Stimulated activated naive CD8-positive, alpha-beta T cell treated with anti-CD3 and anti-CD28 coated beads, Interleukin-15, amount 100 ng/mL, for 72 hours (primary cell): ENCODE measurements at regions not wholly inside any gene's neighbourhood (a gene's known extent, or its start where the extent isn't known, plus 50 kb on each side); places are given as distances from the start of the nearest gene placed in this dataset.
A peak's percentile ranks its signal among the peaks of the same experiment; 100 is the strongest.

Source experiments
- ATAC-seq: fragments of 150-1000 bp; cut with Tn5 transposase; 2 replicates; pipeline ENCODE4 v1.10.0; 2021; ENCODE audit warnings: mild to moderate bottlenecking, moderate library complexity
- DNase-seq, 2 donors: peaks; one replicate each; pipeline ENCODE4 v3.0.0; 2021 to 2022
- H3K27ac Mint-ChIP-seq, 2 donors: one replicate each; pipeline ENCODE4 v1.8.0; 2022; ENCODE audit warnings: mild to moderate bottlenecking in 2 of 2, mixed read lengths in 2 of 2, moderate library complexity in 2 of 2
- H3K27me3 Mint-ChIP-seq: one replicate; pipeline ENCODE4 v1.8.0; 2022; ENCODE audit warnings: mixed read lengths
- H3K4me1 Mint-ChIP-seq: one replicate; pipeline ENCODE4 v1.8.0; 2022; ENCODE audit warnings: mild to moderate bottlenecking, mixed read lengths
- H3K4me3 Mint-ChIP-seq, 2 donors: one replicate each; pipeline ENCODE4 v1.8.0; 2022; ENCODE audit warnings: mild to moderate bottlenecking in 2 of 2, mixed read lengths in 2 of 2, moderate library complexity in 1 of 2
- H3K9me3 Mint-ChIP-seq, 2 donors: one replicate each; pipeline ENCODE4 v1.8.0; 2022; ENCODE audit warnings: mixed read lengths in 2 of 2

GRCh38 chr3:40779039-40779438 is 254.3 kb downstream of the ZNF621 start:
- Mint-ChIP-seq H3K27ac (no peak overlapping the region), H3K4me1 (no peaks in the 10 kb centered on the region), H3K9me3 (no peaks in the 10 kb centered on the region), H3K4me3 (no peak overlapping the region), H3K27me3 (peaks cover 35% of the 10 kb centered on the region)
- ATAC-seq (no peak), DNase-seq (no peak)

GRCh38 chr3:40780291-40780924 is 255.6 kb downstream of the ZNF621 start:
- DNase-seq (no peak), ATAC-seq (no peak)
- peaks cover 28% of the 10 kb centered on the region for H3K27me3 Mint-ChIP-seq
- no peaks in the 10 kb centered on the region for H3K9me3 Mint-ChIP-seq
- no peaks in the 10 kb centered on the region for H3K4me1 Mint-ChIP-seq
- H3K4me3 Mint-ChIP-seq: no peak overlapping the region
- H3K27ac Mint-ChIP-seq: no peak overlapping the region

- Mint-ChIP-seq H3K27ac (no peak overlapping the region), H3K4me1 (no peaks in the 10 kb centered on the region), H3K27me3 (peaks cover 33% of the 10 kb centered on the region), H3K9me3 (no peaks in the 10 kb centered on the region), H3K4me3 (no peak overlapping the region)
- no peak for DNase-seq
- ATAC-seq: no peak
These were observed 256.2 kb downstream of the ZNF621 start for GRCh38 chr3:40780925-40781406.

GRCh38 chr3:40782111-40782721 is 257.5 kb downstream of the ZNF621 start:
- H3K27ac Mint-ChIP-seq: peak overlapping the region in 1 of 2 donors; percentile 21

GRCh38 chr3:40790746-40791145 is 266.0 kb downstream of the ZNF621 start:
- Mint-ChIP-seq H3K4me3 (no peak overlapping the region), H3K4me1 (no peaks in the 10 kb centered on the region), H3K27ac (no peak overlapping the region), H3K27me3 (peaks cover 51% of the 10 kb centered on the region), H3K9me3 (peaks cover 0 to 26% of the 10 kb centered on the region in 2 donors)
- no peak for DNase-seq
- ATAC-seq: no peak

More at GRCh38 chr3:40782111-40782721, 257.5 kb downstream of the ZNF621 start:
- no peak for DNase-seq
- peaks cover 38% of the 10 kb centered on the region for H3K27me3 Mint-ChIP-seq
- H3K4me3 Mint-ChIP-seq: no peak overlapping the region
- H3K4me1 Mint-ChIP-seq: no peaks in the 10 kb centered on the region
- ATAC-seq: peak; percentile 51
- H3K9me3 Mint-ChIP-seq: peaks cover 0 to 9% of the 10 kb centered on the region in 2 donors

GRCh38 chr3:40793730-40794129 is 269.0 kb downstream of the ZNF621 start:
- Mint-ChIP-seq H3K9me3 (peaks cover 0 to 12% of the 10 kb centered on the region in 2 donors), H3K4me3 (no peak overlapping the region), H3K4me1 (no peaks in the 10 kb centered on the region), H3K27ac (no peak overlapping the region), H3K27me3 (peaks cover 39% of the 10 kb centered on the region)
- ATAC-seq: no peak
- no peak for DNase-seq

GRCh38 chr3:40800343-40800742 is 275.6 kb downstream of the ZNF621 start:
- Mint-ChIP-seq H3K27me3 (peaks cover 14% of the 10 kb centered on the region), H3K4me3 (no peak overlapping the region)

GRCh38 chr3:40801284-40801741 is 276.6 kb downstream of the ZNF621 start:
- DNase-seq: no peak
- Mint-ChIP-seq H3K27ac (no peak overlapping the region), H3K9me3 (no peaks in the 10 kb centered on the region), H3K27me3 (peaks cover 11% of the 10 kb centered on the region), H3K4me1 (no peaks in the 10 kb centered on the region), H3K4me3 (no peak overlapping the region)
- no peak for ATAC-seq

More at GRCh38 chr3:40800343-40800742, 275.6 kb downstream of the ZNF621 start:
- Mint-ChIP-seq H3K4me1 (no peaks in the 10 kb centered on the region), H3K27ac (no peak overlapping the region), H3K9me3 (no peaks in the 10 kb centered on the region)
- DNase-seq (no peak), ATAC-seq (no peak)

GRCh38 chr3:40803311-40803710 is 278.6 kb downstream of the ZNF621 start:
- Mint-ChIP-seq H3K27ac (no peak overlapping the region), H3K27me3 (peaks cover 11% of the 10 kb centered on the region), H3K4me3 (no peak overlapping the region), H3K9me3 (no peaks in the 10 kb centered on the region), H3K4me1 (no peaks in the 10 kb centered on the region)
- DNase-seq (no peak), ATAC-seq (no peak)

- Mint-ChIP-seq H3K9me3 (peaks cover 4 to 10% of the 10 kb centered on the region in 2 donors), H3K27me3 (no peaks in the 10 kb centered on the region), H3K27ac (no peak overlapping the region), H3K4me1 (no peaks in the 10 kb centered on the region), H3K4me3 (no peak overlapping the region)
- DNase-seq (no peak), ATAC-seq (no peak)
These were observed 280.7 kb downstream of the ZNF621 start for GRCh38 chr3:40805456-40805855.

- H3K4me1 Mint-ChIP-seq: no peaks in the 10 kb centered on the region
- H3K27ac Mint-ChIP-seq: no peak overlapping the region
- H3K4me3 Mint-ChIP-seq: no peak overlapping the region
- no peak for ATAC-seq
- H3K27me3 Mint-ChIP-seq: peaks cover 26% of the 10 kb centered on the region
- DNase-seq: no peak
- peaks cover 19 to 35% of the 10 kb centered on the region in 2 donors for H3K9me3 Mint-ChIP-seq
These were observed 286.1 kb downstream of the ZNF621 start for GRCh38 chr3:40810813-40811212.

- Mint-ChIP-seq H3K4me1 (no peaks in the 10 kb centered on the region), H3K9me3 (peaks cover 5 to 17% of the 10 kb centered on the region in 2 donors), H3K27ac (no peak overlapping the region), H3K4me3 (no peak overlapping the region), H3K27me3 (peaks cover 44% of the 10 kb centered on the region)
- DNase-seq: no peak
- ATAC-seq: no peak
These were observed 292.3 kb downstream of the ZNF621 start for GRCh38 chr3:40817017-40817416.

- Mint-ChIP-seq H3K4me1 (no peaks in the 10 kb centered on the region), H3K27me3 (peaks cover 15% of the 10 kb centered on the region), H3K9me3 (peaks cover 0 to 6% of the 10 kb centered on the region in 2 donors), H3K4me3 (no peak overlapping the region), H3K27ac (no peak overlapping the region)
- ATAC-seq (no peak), DNase-seq (no peak)
These were observed 296.6 kb downstream of the ZNF621 start for GRCh38 chr3:40821315-40821714.

- no peaks in the 10 kb centered on the region for H3K4me1 Mint-ChIP-seq
- ATAC-seq (no peak), DNase-seq (no peak)
- peaks cover 0 to 6% of the 10 kb centered on the region in 2 donors for H3K9me3 Mint-ChIP-seq
- no peak overlapping the region for H3K4me3 Mint-ChIP-seq
- no peaks in the 10 kb centered on the region for H3K27me3 Mint-ChIP-seq
- H3K27ac Mint-ChIP-seq: no peak overlapping the region
These were observed 302.5 kb downstream of the ZNF621 start for GRCh38 chr3:40827226-40827625.

- ATAC-seq (no peak), DNase-seq (no peak)
- H3K4me3 Mint-ChIP-seq: no peak overlapping the region
- no peaks in the 10 kb centered on the region for H3K4me1 Mint-ChIP-seq
- H3K27me3 Mint-ChIP-seq: no peaks in the 10 kb centered on the region
- H3K27ac Mint-ChIP-seq: peak overlapping the region in 1 of 2 donors; percentile 22
- peaks cover 0 to 1% of the 10 kb centered on the region in 2 donors for H3K9me3 Mint-ChIP-seq
These were observed 303.4 kb downstream of the ZNF621 start for GRCh38 chr3:40827942-40828688.
